ENCODE measurements at regions not wholly inside any gene's neighbourhood (a gene's known extent, or its start where the extent isn't known, plus 50 kb on each side); places are given as distances from the start of the nearest gene placed in this dataset.

GRCh38 chr6:40205004-40205403 is 270.7 kb upstream of the MOCS1 start:
- TF ChIP-seq SIN3A (IDR thresholded peaks at IDR 0.05; ENCODE audit: borderline replicate concordance, low read depth, low read length) (no peak), POLR2AphosphoS5 (IDR thresholded peaks at IDR 0.05; ENCODE audit: low read depth, low read length) (no peak), MXI1 (IDR thresholded peaks at IDR 0.05; ENCODE audit: low read depth, low read length) (no peak), CTCF (IDR thresholded peaks at IDR 0.05) (no peak), FOXM1 (IDR thresholded peaks at IDR 0.05; ENCODE audit: low read depth) (no peak), EZH2phosphoT487 (IDR thresholded peaks at IDR 0.05; ENCODE audit: borderline replicate concordance, low read depth) (no peak), ZBTB33 (IDR thresholded peaks at IDR 0.05; ENCODE audit: borderline replicate concordance, low read depth) (no peak), USF2 (IDR thresholded peaks at IDR 0.05; ENCODE audit: borderline replicate concordance, low read depth, low read length) (no peak), YY1 (IDR thresholded peaks at IDR 0.05; ENCODE audit: low read depth) (no peak), MAX (IDR thresholded peaks at IDR 0.05; ENCODE audit: low read depth) (no peak), PBX3 (IDR thresholded peaks at IDR 0.05) (no peak), NRF1 (IDR thresholded peaks at IDR 0.05; ENCODE audit: low read depth, low read length) (no peak), ELF1 (IDR thresholded peaks at IDR 0.05) (no peak), EP300 (IDR thresholded peaks at IDR 0.05; ENCODE audit: borderline replicate concordance in 1 of 2, low read depth in 1 of 2, low read length in 1 of 2) (no peak)
